Vagina (tissue), 2 donors: ENCODE measurements at regions not wholly inside any gene's neighbourhood (a gene's known extent, or its start where the extent isn't known, plus 50 kb on each side); places are given as distances from the start of the nearest gene placed in this dataset.

Experiments
- DNase-seq, 2 donors: peaks; one replicate each; pipeline ENCODE4 v3.0.0-alpha.2; 2017; ENCODE audit errors: extremely low spot score in 2 of 2
- H3K27ac ChIP-seq: fragments of 200-600 bp; sonication (generic); one replicate; pipeline ENCODE4 v1.5.1; 2019
- H3K27me3 ChIP-seq: fragments of 200-600 bp; sonication (generic); one replicate; pipeline ENCODE4 v1.5.1; 2019
- H3K36me3 ChIP-seq, 2 donors: fragments of 200-600 bp; sonication (generic); one replicate each; pipeline ENCODE4 v1.5.1; 2017 to 2019
- H3K4me1 ChIP-seq: fragments of 200-600 bp; sonication (generic); one replicate; pipeline ENCODE4 v1.5.1; 2019
- H3K4me3 ChIP-seq, 2 donors: fragments of 200-600 bp; sonication (generic); 1 replicate in 1 of 2; 2 replicates in 1 of 2; pipeline ENCODE4 v1.5.1; 2016 to 2019
- H3K9me3 ChIP-seq: fragments of 200-600 bp; sonication (generic); one replicate; pipeline ENCODE4 v1.5.1; 2019
- POLR2A ChIP-seq, 2 donors: fragments of 450-650 bp; IDR thresholded peaks; one replicate each; pipeline ENCODE4 v1.6.1; 2017; ENCODE audit warnings: antibody characterized with exemption in 2 of 2, mild to moderate bottlenecking in 2 of 2, moderate library complexity in 2 of 2
- POLR2AphosphoS5 ChIP-seq, 2 donors: sonication (generic); formaldehyde crosslinking; IDR thresholded peaks; one replicate each; pipeline ENCODE4 v1.9.0; 2017; ENCODE audit warnings: antibody characterized with exemption in 2 of 2, mild to moderate bottlenecking in 2 of 2, low read depth in 1 of 2; ENCODE audit not compliant: insufficient read depth in 1 of 2
- intact Hi-C: fragments of 100-400 bp; cut with DNase I; formaldehyde crosslinking; loops from one replicate; pipeline ENCODE4 v1.15.1; 2023
- TF ChIP-seq, protein P1 (sequence below), 3 experiments: fragments of 450-650 bp in 2 of 3; fragments of 200-600 bp in 1 of 3; sonication (generic) in 1 of 3; IDR thresholded peaks; one replicate each; pipeline ENCODE4 v1.5.1; 2017 to 2019; ENCODE audit warnings: antibody characterized with exemption in 3 of 3, mild to moderate bottlenecking in 2 of 3, moderate library complexity in 2 of 3

- no peaks in the 10 kb centered on the region for H3K9me3 ChIP-seq
- H3K4me3 ChIP-seq: no peak overlapping the region
- DNase-seq: no peak
- no peaks in the 10 kb centered on the region for H3K36me3 ChIP-seq
- H3K4me1 ChIP-seq: no peaks in the 10 kb centered on the region
- no peaks in the 10 kb centered on the region for H3K27me3 ChIP-seq
- intact Hi-C loops: no loop called here
- H3K27ac ChIP-seq: no peak overlapping the region
- TF ChIP-seq POLR2A (IDR thresholded peaks at IDR 0.05): no peak
- TF ChIP-seq POLR2AphosphoS5 (IDR thresholded peaks at IDR 0.05; ENCODE audit: insufficient read depth in 1 of 2, low read depth in 1 of 2): no peak
- TF ChIP-seq, protein P1, sequence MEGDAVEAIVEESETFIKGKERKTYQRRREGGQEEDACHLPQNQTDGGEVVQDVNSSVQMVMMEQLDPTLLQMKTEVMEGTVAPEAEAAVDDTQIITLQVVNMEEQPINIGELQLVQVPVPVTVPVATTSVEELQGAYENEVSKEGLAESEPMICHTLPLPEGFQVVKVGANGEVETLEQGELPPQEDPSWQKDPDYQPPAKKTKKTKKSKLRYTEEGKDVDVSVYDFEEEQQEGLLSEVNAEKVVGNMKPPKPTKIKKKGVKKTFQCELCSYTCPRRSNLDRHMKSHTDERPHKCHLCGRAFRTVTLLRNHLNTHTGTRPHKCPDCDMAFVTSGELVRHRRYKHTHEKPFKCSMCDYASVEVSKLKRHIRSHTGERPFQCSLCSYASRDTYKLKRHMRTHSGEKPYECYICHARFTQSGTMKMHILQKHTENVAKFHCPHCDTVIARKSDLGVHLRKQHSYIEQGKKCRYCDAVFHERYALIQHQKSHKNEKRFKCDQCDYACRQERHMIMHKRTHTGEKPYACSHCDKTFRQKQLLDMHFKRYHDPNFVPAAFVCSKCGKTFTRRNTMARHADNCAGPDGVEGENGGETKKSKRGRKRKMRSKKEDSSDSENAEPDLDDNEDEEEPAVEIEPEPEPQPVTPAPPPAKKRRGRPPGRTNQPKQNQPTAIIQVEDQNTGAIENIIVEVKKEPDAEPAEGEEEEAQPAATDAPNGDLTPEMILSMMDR (IDR thresholded peaks at IDR 0.05): no peak
Measured at GRCh38 chr16:59144841-59145240, 410.7 kb upstream of the GOT2 start.

DNA sequence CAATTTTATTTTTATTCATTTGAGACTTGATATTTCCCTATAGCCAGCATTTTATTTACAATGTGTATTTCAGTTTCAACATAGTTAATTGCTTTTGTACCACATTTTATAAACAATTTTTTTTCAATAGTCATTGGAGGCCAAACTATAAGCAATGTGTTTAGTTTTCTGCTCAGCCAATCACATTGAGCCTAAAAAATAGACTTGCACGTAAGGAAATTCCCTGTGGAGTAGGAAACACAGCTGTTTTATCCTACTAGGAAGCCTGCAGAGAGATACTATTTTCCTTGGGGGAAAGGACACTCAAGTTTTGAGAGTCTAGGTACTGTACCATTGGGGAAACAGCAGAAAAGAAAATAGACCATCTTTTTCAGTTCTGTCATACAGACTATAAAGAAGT, 410.2 kb upstream of the GOT2 start:
- Histone ChIP-seq H3K4me3 (no peak overlapping the region), H3K36me3 (no peaks in the 10 kb centered on the region), H3K27me3 (no peaks in the 10 kb centered on the region), H3K4me1 (no peaks in the 10 kb centered on the region), H3K27ac (no peak overlapping the region), H3K9me3 (no peaks in the 10 kb centered on the region)
- intact Hi-C loops: no loop called here
- DNase-seq: no peak
- TF ChIP-seq, protein P1 (IDR thresholded peaks at IDR 0.05): no peak
- TF ChIP-seq POLR2A (IDR thresholded peaks at IDR 0.05): no peak
- TF ChIP-seq POLR2AphosphoS5 (IDR thresholded peaks at IDR 0.05; ENCODE audit: insufficient read depth in 1 of 2, low read depth in 1 of 2): no peak

GRCh38 chr16:59126486-59126885, 392.4 kb upstream of the GOT2 start:
- H3K36me3 ChIP-seq: no peaks in the 10 kb centered on the region
- no peak overlapping the region for H3K4me3 ChIP-seq
- no peak for DNase-seq
- no peak overlapping the region for H3K27ac ChIP-seq
- intact Hi-C loops: no loop called here
- TF ChIP-seq POLR2AphosphoS5 (IDR thresholded peaks at IDR 0.05; ENCODE audit: insufficient read depth in 1 of 2, low read depth in 1 of 2) (no peak), POLR2A (IDR thresholded peaks at IDR 0.05) (no peak)
- TF ChIP-seq, protein P1 (IDR thresholded peaks at IDR 0.05): no peak
- H3K9me3 ChIP-seq: no peaks in the 10 kb centered on the region
- no peaks in the 10 kb centered on the region for H3K4me1 ChIP-seq
- H3K27me3 ChIP-seq: no peaks in the 10 kb centered on the region

DNA sequence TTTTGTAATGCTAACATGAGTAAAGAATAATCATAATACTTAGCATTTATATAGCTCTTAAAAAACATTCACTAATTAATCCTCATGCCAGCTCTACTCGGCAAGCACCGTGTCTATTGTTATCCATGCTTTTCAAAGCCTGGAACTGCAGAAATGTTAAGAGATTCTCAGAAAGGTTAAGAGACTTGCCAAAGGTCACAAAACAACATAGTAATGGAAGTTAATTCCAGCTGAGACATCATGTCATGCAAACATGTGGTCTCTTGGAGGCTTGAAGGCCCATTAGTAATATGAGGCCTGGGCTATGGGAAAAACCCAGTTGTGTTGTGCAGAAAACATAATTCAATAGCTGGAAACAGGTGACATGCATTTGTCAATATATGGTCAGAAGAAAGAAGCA, 389.9 kb upstream of the GOT2 start:
- H3K27ac ChIP-seq: no peak overlapping the region
- H3K9me3 ChIP-seq: no peaks in the 10 kb centered on the region
- intact Hi-C loops: no loop called here
- no peak overlapping the region for H3K4me3 ChIP-seq
- TF ChIP-seq, protein P1 (IDR thresholded peaks at IDR 0.05): no peak
- TF ChIP-seq POLR2AphosphoS5 (IDR thresholded peaks at IDR 0.05; ENCODE audit: insufficient read depth in 1 of 2, low read depth in 1 of 2) (no peak), POLR2A (IDR thresholded peaks at IDR 0.05) (no peak)
- DNase-seq: no peak
- no peaks in the 10 kb centered on the region for H3K27me3 ChIP-seq
- no peaks in the 10 kb centered on the region for H3K4me1 ChIP-seq
- no peaks in the 10 kb centered on the region for H3K36me3 ChIP-seq

DNA sequence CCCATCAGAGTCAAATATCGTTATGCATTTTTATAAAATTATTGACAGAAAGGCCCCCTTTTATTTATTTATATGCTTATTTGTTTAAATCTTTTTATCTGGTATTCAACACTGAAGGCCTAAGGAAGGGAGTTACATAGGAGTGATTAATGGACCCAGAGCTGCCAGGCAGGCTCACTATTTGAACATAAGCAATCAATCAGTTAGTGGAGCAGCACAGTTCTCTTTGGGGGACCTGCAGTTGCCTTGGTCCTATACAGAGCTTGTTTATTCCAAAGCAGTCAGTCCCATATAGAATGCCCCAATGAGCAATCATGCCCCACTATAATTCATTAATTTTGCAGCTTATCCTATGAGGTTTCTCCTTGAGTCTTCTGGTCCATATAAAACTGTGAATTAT, 389.4 kb upstream of the GOT2 start:
- H3K27me3 ChIP-seq: no peaks in the 10 kb centered on the region
- intact Hi-C loops: no loop called here
- no peaks in the 10 kb centered on the region for H3K4me1 ChIP-seq
- no peak overlapping the region for H3K27ac ChIP-seq
- no peaks in the 10 kb centered on the region for H3K36me3 ChIP-seq
- no peak for TF ChIP-seq POLR2AphosphoS5 (IDR thresholded peaks at IDR 0.05; ENCODE audit: insufficient read depth in 1 of 2, low read depth in 1 of 2)
- TF ChIP-seq POLR2A (IDR thresholded peaks at IDR 0.05): no peak
- TF ChIP-seq, protein P1 (IDR thresholded peaks at IDR 0.05): no peak
- H3K9me3 ChIP-seq: no peaks in the 10 kb centered on the region
- DNase-seq: no peak
- no peak overlapping the region for H3K4me3 ChIP-seq
